ENCODE measurements at regions not wholly inside any gene's neighbourhood (a gene's known extent, or its start where the extent isn't known, plus 50 kb on each side); places are given as distances from the start of the nearest gene placed in this dataset.

DNA sequence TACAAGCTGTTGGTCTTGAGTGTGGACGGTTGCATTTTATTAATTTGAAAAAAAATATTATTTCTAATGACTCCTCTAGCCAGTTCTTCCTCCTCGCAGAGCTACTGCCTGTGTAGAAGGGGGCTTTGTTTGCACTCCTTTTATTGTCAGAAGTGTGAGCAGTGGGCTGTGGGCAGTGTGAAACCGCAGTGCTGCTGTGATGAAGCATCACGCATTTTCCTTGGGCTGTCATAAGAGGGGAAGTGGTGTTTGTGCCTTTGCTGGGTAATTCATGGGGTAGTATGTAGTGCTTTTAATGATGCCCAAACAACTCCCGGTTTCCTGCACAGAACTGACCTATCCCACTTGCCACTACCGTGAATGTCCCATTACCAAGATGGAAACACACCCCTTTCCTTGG, 357.3 kb downstream of the ZNF536 start:
- Histone ChIP-seq H3K9me2 (ENCODE audit: insufficient read depth) (no peaks in the 10 kb centered on the region), H3K27me3 (ENCODE audit: insufficient read depth) (no peaks in the 10 kb centered on the region), H3F3A (replicated peaks; ENCODE audit: low read depth) (no peaks in the 10 kb centered on the region), H2AFZ (no peak overlapping the region), H3K4me1 (ENCODE audit: insufficient read depth) (no peaks in the 10 kb centered on the region), H3K79me2 (replicated peaks; ENCODE audit: insufficient read depth) (no peaks in the 10 kb centered on the region), H4K20me1 (replicated peaks; ENCODE audit: insufficient read depth) (no peaks in the 10 kb centered on the region), H3K27ac (ENCODE audit: low read depth) (no peak overlapping the region), H3K36me3 (ENCODE audit: insufficient read depth) (no peaks in the 10 kb centered on the region), H3K4me3 (no peak overlapping the region), H3K4me2 (no peak overlapping the region)
- Mint-ChIP-seq H3K4me3 (no peak overlapping the region), H3K36me3 (ENCODE audit: low read depth) (no peaks in the 10 kb centered on the region; the same call in 2 of the 3 replicates), H3K4me1 (no peaks in the 10 kb centered on the region), H3K27ac (no peak overlapping the region), H3K9me3 (no peaks in the 10 kb centered on the region), H3K27me3 (ENCODE audit: insufficient read depth, low read depth, poor library complexity) (no peaks in the 10 kb centered on the region)
- DNase-seq (ENCODE audit: low spot score) (no peak), ATAC-seq (no peak)
- TF ChIP-seq, protein P1, sequence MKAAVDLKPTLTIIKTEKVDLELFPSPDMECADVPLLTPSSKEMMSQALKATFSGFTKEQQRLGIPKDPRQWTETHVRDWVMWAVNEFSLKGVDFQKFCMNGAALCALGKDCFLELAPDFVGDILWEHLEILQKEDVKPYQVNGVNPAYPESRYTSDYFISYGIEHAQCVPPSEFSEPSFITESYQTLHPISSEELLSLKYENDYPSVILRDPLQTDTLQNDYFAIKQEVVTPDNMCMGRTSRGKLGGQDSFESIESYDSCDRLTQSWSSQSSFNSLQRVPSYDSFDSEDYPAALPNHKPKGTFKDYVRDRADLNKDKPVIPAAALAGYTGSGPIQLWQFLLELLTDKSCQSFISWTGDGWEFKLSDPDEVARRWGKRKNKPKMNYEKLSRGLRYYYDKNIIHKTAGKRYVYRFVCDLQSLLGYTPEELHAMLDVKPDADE (IDR thresholded peaks at IDR 0.05), result no peak
- no peak for TF ChIP-seq STAT1 (IDR thresholded peaks at IDR 0.05; ENCODE audit: unreplicated experiment)
- no peak for TF ChIP-seq ZNF331 (CRISPR knock-in tag; IDR thresholded peaks at IDR 0.05; ENCODE audit: low read depth)
- TF ChIP-seq POLR2AphosphoS5 (IDR thresholded peaks at IDR 0.05; ENCODE audit: low read depth), result no peak
- TF ChIP-seq JUNB (IDR thresholded peaks at IDR 0.05; ENCODE audit: unreplicated experiment), result no peak
- no peak for TF ChIP-seq EZH2 (IDR thresholded peaks at IDR 0.05; ENCODE audit: low read depth, unreplicated experiment)

DNA sequence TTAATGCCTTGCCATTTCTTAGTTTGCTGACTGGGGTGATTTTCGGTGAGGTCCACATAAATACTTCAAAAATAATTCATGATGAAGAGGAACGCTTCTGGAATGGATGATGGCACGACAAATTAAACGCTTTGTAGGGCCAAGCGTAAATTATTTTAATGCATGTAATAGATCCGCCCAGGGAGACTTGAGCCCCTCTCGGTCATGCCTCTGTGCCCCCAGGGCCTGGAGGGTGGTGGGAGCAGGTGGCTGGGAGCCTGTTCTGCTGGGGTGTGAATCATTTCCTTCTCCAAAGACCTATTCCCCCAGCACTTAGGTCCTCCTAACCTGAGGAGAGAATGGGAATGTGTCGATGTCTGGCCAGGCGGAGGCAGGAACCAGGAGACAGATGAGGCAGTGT, 350.6 kb downstream of the ZNF536 start:
- peaks cover 5% of the 10 kb centered on the region for H3K27me3 Mint-ChIP-seq (ENCODE audit: insufficient read depth, low read depth, poor library complexity)
- H3K27ac ChIP-seq (ENCODE audit: low read depth), result no peak overlapping the region
- no peak overlapping the region for H3K4me2 ChIP-seq
- H3K9me3 Mint-ChIP-seq, result no peaks in the 10 kb centered on the region
- H2AFZ ChIP-seq, result no peak overlapping the region
- 0 out of 2 replicates have a peak, but pooled peaks cover 5% of the 10 kb centered on the region for H3K27me3 ChIP-seq (ENCODE audit: insufficient read depth)
- no peak overlapping the region for H3K27ac Mint-ChIP-seq
- H3K36me3 ChIP-seq (ENCODE audit: insufficient read depth), result no peaks in the 10 kb centered on the region
- no peaks in the 10 kb centered on the region for H3K9me2 ChIP-seq (ENCODE audit: insufficient read depth)
- no peaks in the 10 kb centered on the region for H4K20me1 ChIP-seq (replicated peaks; ENCODE audit: insufficient read depth)
- ATAC-seq (no peak), DNase-seq (ENCODE audit: low spot score) (no peak)
- H3K4me3 ChIP-seq, result no peak overlapping the region
- H3K4me1 Mint-ChIP-seq, result peaks cover 20% of the 10 kb centered on the region; the same call in 2 of the 3 replicates
- no peaks in the 10 kb centered on the region for H3K79me2 ChIP-seq (replicated peaks; ENCODE audit: insufficient read depth)
- H3K4me3 Mint-ChIP-seq, result no peak overlapping the region
- no peaks in the 10 kb centered on the region for H3F3A ChIP-seq (replicated peaks; ENCODE audit: low read depth)
- no peaks in the 10 kb centered on the region; the same call in 2 of the 3 replicates for H3K36me3 Mint-ChIP-seq (ENCODE audit: low read depth)
- peaks cover 14% of the 10 kb centered on the region for H3K4me1 ChIP-seq (ENCODE audit: insufficient read depth)
- no peak for TF ChIP-seq POLR2AphosphoS5 (IDR thresholded peaks at IDR 0.05; ENCODE audit: low read depth)
- TF ChIP-seq REST (IDR thresholded peaks at IDR 0.05; ENCODE audit: unreplicated experiment), result no peak
- TF ChIP-seq ZNF114 (CRISPR knock-in tag; IDR thresholded peaks at IDR 0.05), result no peak
- no peak for TF ChIP-seq EZH2phosphoT487 (IDR thresholded peaks at IDR 0.05; ENCODE audit: unreplicated experiment)
- TF ChIP-seq, protein P1 (IDR thresholded peaks at IDR 0.05), result no peak
- no peak for TF ChIP-seq EZH2 (IDR thresholded peaks at IDR 0.05; ENCODE audit: low read depth, unreplicated experiment)
- TF ChIP-seq JUNB (IDR thresholded peaks at IDR 0.05; ENCODE audit: unreplicated experiment), result no peak
- TF ChIP-seq ZNF462 (CRISPR knock-in tag; IDR thresholded peaks at IDR 0.05), result no peak
- no peak for TF ChIP-seq ZNF331 (CRISPR knock-in tag; IDR thresholded peaks at IDR 0.05; ENCODE audit: low read depth)
